ENCODE measurements at regions not wholly inside any gene's neighbourhood (a gene's known extent, or its start where the extent isn't known, plus 50 kb on each side); places are given as distances from the start of the nearest gene placed in this dataset.

GRCh38 chr14:49527221-49527620, 59.0 kb downstream of the RPS29 start:
- no peak for DNase-seq

- DNase-seq: no peak
Measured at GRCh38 chr14:49526101-49526500, 60.1 kb downstream of the RPS29 start.

- DNase-seq: no peak
Measured at GRCh38 chr14:49516286-49516685, 69.9 kb downstream of the RPS29 start.

GRCh38 chr14:49512571-49512970, 73.6 kb downstream of the RPS29 start:
- DNase-seq: no peak

GRCh38 chr14:49512147-49512551, 74.0 kb downstream of the RPS29 start:
- DNase-seq: no peak

- DNase-seq: no peak
Measured at GRCh38 chr14:49508124-49508523, 78.1 kb downstream of the RPS29 start.

- no peak for DNase-seq
Measured at GRCh38 chr14:49506650-49507049, 79.5 kb downstream of the RPS29 start.

- no peak for DNase-seq
Measured at GRCh38 chr14:49505041-49505766, 81.0 kb downstream of the RPS29 start.

GRCh38 chr14:49497725-49498348, 88.3 kb downstream of the RPS29 start:
- no peak for DNase-seq

GRCh38 chr14:49497267-49497666, 88.9 kb downstream of the RPS29 start:
- no peak for DNase-seq

- no peak for DNase-seq
Measured at GRCh38 chr14:49494836-49495235, 91.3 kb downstream of the RPS29 start.

- DNase-seq: no peak
Measured at GRCh38 chr14:49493557-49493956, 92.6 kb downstream of the RPS29 start.

GRCh38 chr14:49492151-49492550, 94.0 kb downstream of the RPS29 start:
- no peak for DNase-seq

GRCh38 chr14:49489341-49489740, 96.8 kb downstream of the RPS29 start:
- DNase-seq: no peak

- no peak for DNase-seq
Measured at GRCh38 chr14:49487238-49487637, 98.9 kb downstream of the RPS29 start.

GRCh38 chr14:49485290-49485689, 100.9 kb downstream of the RPS29 start:
- no peak for DNase-seq

GRCh38 chr14:49484180-49484579, 102.0 kb downstream of the RPS29 start:
- no peak for DNase-seq

- no peak for DNase-seq
Measured at GRCh38 chr14:49483268-49483667, 102.9 kb downstream of the RPS29 start.

GRCh38 chr14:49480979-49481498, 105.1 kb downstream of the RPS29 start:
- DNase-seq: no peak

GRCh38 chr14:49480053-49480760, 106.0 kb downstream of the RPS29 start:
- DNase-seq: no peak

GRCh38 chr14:49479432-49479831, 106.7 kb downstream of the RPS29 start:
- no peak for DNase-seq

GRCh38 chr14:49478784-49479183, 107.4 kb downstream of the RPS29 start:
- DNase-seq: no peak

- DNase-seq: no peak
Measured at GRCh38 chr14:49467091-49467490, 119.1 kb downstream of the RPS29 start.

- DNase-seq: no peak
Measured at GRCh38 chr14:49464885-49465284, 121.3 kb downstream of the RPS29 start.

All from activated naive CD4-positive, alpha-beta T cell treated with anti-CD3 and anti-CD28 coated beads, Interleukin-2, amount 50 U/mL, for 16 hours (primary cell).